ENCODE measurements at regions not wholly inside any gene's neighbourhood (a gene's known extent, or its start where the extent isn't known, plus 50 kb on each side); places are given as distances from the start of the nearest gene placed in this dataset.

- no peak for DNase-seq (ENCODE audit: low read depth in 1 of 2, low spot score in 2 of 2)
- Histone ChIP-seq H3K4me3 (no peak overlapping the region), H3K9me3 (replicated peaks) (no peaks in the 10 kb centered on the region), H3K27ac (no peak overlapping the region), H3K36me3 (no peaks in the 10 kb centered on the region), H3K27me3 (replicated peaks) (no peaks in the 10 kb centered on the region), H3K4me1 (replicated peaks) (no peaks in the 10 kb centered on the region)
Measured at GRCh38 chr9:108150736-108151586, 661.4 kb upstream of the KLF4 start.

DNA sequence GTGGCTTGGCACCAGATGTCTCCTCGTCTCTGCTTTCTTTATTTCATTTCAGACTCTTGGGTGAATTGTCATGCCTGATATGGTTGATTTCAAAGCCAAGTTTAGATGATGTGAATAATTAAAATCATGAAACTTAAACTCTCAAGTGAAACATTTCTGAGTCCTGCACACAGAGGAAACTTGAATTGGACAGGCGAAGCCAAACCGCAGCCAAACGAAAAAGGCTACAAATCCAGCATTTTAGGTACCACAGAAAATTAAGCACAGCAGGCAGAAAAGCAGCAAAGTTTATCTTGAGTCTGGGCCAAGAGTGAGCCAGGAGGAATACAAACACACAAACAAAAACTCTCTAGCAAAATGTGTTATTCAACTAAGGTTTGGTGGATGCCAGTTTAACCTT, 659.8 kb upstream of the KLF4 start:
- no peak for DNase-seq (ENCODE audit: low read depth in 1 of 2, low spot score in 2 of 2)
- Histone ChIP-seq H3K36me3 (no peaks in the 10 kb centered on the region), H3K27me3 (replicated peaks) (no peaks in the 10 kb centered on the region), H3K27ac (no peak overlapping the region), H3K9me3 (replicated peaks) (no peaks in the 10 kb centered on the region), H3K4me1 (replicated peaks) (no peaks in the 10 kb centered on the region), H3K4me3 (no peak overlapping the region)

- Histone ChIP-seq H3K4me3 (no peak overlapping the region), H3K27me3 (replicated peaks) (no peaks in the 10 kb centered on the region), H3K4me1 (replicated peaks) (no peaks in the 10 kb centered on the region), H3K27ac (no peak overlapping the region), H3K36me3 (no peaks in the 10 kb centered on the region), H3K9me3 (replicated peaks) (no peaks in the 10 kb centered on the region)
- DNase-seq (ENCODE audit: low read depth in 1 of 2, low spot score in 2 of 2), result peak in 1 of 2 experiments; percentile 11
Measured at GRCh38 chr9:108142504-108143201, 653.1 kb upstream of the KLF4 start.

DNA sequence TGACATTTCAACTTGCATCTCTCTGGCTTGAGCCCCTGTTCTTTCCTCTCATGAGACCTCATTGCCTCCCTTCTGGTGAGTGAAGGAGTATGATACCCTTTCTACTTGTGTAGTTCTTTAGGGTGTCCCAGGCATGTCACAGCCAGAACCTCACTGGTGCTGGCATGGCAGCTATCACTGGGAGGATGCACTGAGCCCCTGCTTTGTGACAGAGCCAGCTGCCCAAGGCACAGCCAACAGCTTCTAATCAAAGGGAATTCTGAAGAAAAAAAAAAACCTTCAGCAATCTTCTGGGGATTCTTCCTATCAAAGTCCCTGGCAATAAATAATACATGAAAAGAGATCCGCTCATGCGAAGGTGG, 652.6 kb upstream of the KLF4 start:
- Histone ChIP-seq H3K27me3 (replicated peaks) (no peaks in the 10 kb centered on the region), H3K9me3 (replicated peaks) (no peaks in the 10 kb centered on the region), H3K4me1 (replicated peaks) (no peaks in the 10 kb centered on the region), H3K4me3 (no peak overlapping the region), H3K27ac (no peak overlapping the region), H3K36me3 (no peaks in the 10 kb centered on the region)
- DNase-seq (ENCODE audit: low read depth in 1 of 2, low spot score in 2 of 2), result no peak

DNA sequence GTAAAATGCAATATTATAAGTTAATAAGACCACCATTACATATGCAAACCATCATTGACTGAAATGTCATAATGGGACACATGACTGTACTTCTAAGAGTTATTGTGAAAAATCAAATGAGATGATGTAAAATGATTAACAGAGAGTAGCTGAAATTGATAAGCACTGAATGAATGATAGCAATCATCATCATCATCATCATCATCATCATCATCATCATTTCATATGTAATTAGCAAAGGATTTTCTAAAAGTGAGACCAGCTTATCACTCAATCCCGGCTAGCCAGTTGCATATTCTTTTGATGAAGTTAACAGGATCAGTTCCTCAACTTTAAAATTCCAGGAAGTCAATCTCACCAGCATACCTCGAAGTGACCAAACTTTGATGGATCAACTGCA, 650.3 kb upstream of the KLF4 start:
- Histone ChIP-seq H3K27ac (no peak overlapping the region), H3K4me3 (no peak overlapping the region), H3K4me1 (replicated peaks) (no peaks in the 10 kb centered on the region), H3K9me3 (replicated peaks) (no peaks in the 10 kb centered on the region), H3K36me3 (no peaks in the 10 kb centered on the region), H3K27me3 (replicated peaks) (no peaks in the 10 kb centered on the region)
- DNase-seq (ENCODE audit: low read depth in 1 of 2, low spot score in 2 of 2), result no peak

DNA sequence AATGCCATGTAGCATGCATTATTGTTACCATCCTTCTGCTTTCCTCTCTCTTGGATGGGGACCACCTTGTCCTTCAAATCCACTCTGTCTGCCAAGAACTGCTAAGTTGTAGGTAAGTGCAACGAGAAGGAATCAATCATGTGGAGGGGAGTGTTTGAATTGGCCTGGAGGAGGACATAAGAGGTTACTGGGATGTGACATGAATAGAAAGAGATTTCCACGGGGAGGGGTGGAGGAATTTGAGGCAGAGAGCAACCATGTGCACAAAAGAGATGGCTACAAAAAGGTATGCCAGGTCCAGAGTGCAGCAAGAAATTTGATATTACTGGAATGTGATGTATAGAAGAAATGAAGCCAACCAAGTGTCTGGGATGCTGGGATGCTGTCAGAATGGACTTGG, 648.9 kb upstream of the KLF4 start:
- Histone ChIP-seq H3K27me3 (replicated peaks) (no peaks in the 10 kb centered on the region), H3K4me1 (replicated peaks) (no peaks in the 10 kb centered on the region), H3K36me3 (no peaks in the 10 kb centered on the region), H3K27ac (no peak overlapping the region), H3K4me3 (no peak overlapping the region), H3K9me3 (replicated peaks) (no peaks in the 10 kb centered on the region)
- no peak for DNase-seq (ENCODE audit: low read depth in 1 of 2, low spot score in 2 of 2)

GRCh38 chr9:108136656-108137055, 647.1 kb upstream of the KLF4 start:
- DNase-seq (ENCODE audit: low read depth in 1 of 2, low spot score in 2 of 2), result no peak
- Histone ChIP-seq H3K4me1 (replicated peaks) (no peaks in the 10 kb centered on the region), H3K36me3 (no peaks in the 10 kb centered on the region), H3K4me3 (no peak overlapping the region), H3K9me3 (replicated peaks) (no peaks in the 10 kb centered on the region), H3K27me3 (replicated peaks) (no peaks in the 10 kb centered on the region), H3K27ac (no peak overlapping the region)

GRCh38 chr9:108134486-108135128, 645.0 kb upstream of the KLF4 start:
- Histone ChIP-seq H3K27ac (no peak overlapping the region), H3K4me3 (no peak overlapping the region), H3K9me3 (replicated peaks) (no peaks in the 10 kb centered on the region), H3K36me3 (no peaks in the 10 kb centered on the region), H3K27me3 (replicated peaks) (no peaks in the 10 kb centered on the region), H3K4me1 (replicated peaks) (no peaks in the 10 kb centered on the region)
- DNase-seq (ENCODE audit: low read depth in 1 of 2, low spot score in 2 of 2), result no peak

DNA sequence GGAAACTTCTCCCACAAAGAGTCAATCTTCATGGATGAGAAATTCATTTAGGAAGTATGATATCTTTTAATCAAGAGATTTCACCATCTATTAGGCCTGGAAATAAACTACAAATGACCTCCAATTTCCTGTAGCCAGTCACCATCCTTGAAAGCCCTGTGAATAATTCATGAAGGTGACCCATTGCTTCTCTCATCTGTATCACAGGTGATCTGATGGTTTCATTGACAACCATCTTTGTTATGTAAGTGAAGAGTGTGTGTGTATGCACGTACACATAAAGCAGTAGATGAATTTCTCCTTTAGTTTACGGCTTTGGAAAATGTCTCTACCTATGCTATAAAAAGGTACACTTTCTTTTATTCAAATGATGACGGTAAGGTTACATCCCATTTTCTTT, 644.1 kb upstream of the KLF4 start:
- Histone ChIP-seq H3K27me3 (replicated peaks) (no peaks in the 10 kb centered on the region), H3K9me3 (replicated peaks) (no peaks in the 10 kb centered on the region), H3K4me1 (replicated peaks) (no peaks in the 10 kb centered on the region), H3K4me3 (no peak overlapping the region), H3K36me3 (no peaks in the 10 kb centered on the region), H3K27ac (no peak overlapping the region)
- no peak for DNase-seq (ENCODE audit: low read depth in 1 of 2, low spot score in 2 of 2)

- H3K27me3 ChIP-seq (replicated peaks), result no peaks in the 10 kb centered on the region
- no peak for DNase-seq (ENCODE audit: low read depth in 1 of 2, low spot score in 2 of 2)
- no peaks in the 10 kb centered on the region for H3K36me3 ChIP-seq
- no peak overlapping the region for H3K4me3 ChIP-seq
- H3K9me3 ChIP-seq (replicated peaks), result no peaks in the 10 kb centered on the region
- no peak overlapping the region for H3K27ac ChIP-seq
- no peaks in the 10 kb centered on the region for H3K4me1 ChIP-seq (replicated peaks)
Measured at GRCh38 chr9:108133101-108133500, 643.5 kb upstream of the KLF4 start.

DNA sequence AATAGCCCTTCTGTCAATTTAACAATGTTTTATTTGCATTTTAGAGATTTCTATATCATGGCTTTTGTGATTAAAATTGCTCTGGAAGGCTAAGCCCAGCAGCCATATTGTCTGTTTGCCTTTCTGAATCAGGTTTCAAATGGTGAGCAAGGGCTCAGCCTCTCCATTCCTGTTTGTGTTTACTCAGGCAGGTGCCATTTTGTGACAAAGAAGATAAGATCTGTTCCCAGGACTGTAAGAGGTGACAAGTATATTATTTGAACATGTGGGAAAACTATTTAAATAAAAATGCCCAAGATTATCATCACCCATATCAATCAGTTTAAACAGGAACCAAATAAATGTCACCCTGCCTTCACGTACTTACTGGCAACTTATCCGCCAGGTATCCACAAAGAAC, 641.3 kb upstream of the KLF4 start:
- Histone ChIP-seq H3K36me3 (no peaks in the 10 kb centered on the region), H3K4me1 (replicated peaks) (no peaks in the 10 kb centered on the region)

DNA sequence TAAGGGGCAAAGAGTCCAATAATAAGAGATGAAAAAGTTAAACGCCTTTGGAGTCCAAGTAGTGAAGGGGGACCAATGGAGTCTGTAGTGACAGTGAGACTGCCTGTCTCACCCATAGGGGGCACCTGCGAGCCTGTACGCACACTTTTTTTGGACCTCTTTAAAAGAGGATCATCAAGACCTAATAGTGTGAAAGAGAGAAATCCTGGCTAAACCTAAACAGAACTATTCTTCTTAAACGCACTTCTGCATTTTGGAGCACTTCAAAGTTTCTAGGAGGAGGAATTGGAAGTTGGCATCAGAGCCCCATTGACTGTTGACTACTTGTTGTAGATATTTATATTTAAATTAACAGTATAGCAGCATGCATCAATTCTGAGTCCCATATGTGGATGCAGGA, 636.1 kb upstream of the KLF4 start:
- Histone ChIP-seq H3K4me1 (replicated peaks) (no peaks in the 10 kb centered on the region), H3K9me3 (replicated peaks) (no peaks in the 10 kb centered on the region), H3K27me3 (replicated peaks) (no peaks in the 10 kb centered on the region), H3K4me3 (no peak overlapping the region), H3K27ac (no peak overlapping the region), H3K36me3 (no peaks in the 10 kb centered on the region)
- no peak for DNase-seq (ENCODE audit: low read depth in 1 of 2, low spot score in 2 of 2)

More for the DNA sequence above, 641.3 kb upstream of the KLF4 start:
- Histone ChIP-seq H3K4me3 (no peak overlapping the region), H3K9me3 (replicated peaks) (no peaks in the 10 kb centered on the region), H3K27ac (no peak overlapping the region), H3K27me3 (replicated peaks) (no peaks in the 10 kb centered on the region)
- DNase-seq (ENCODE audit: low read depth in 1 of 2, low spot score in 2 of 2), result no peak

- Histone ChIP-seq H3K9me3 (replicated peaks) (no peaks in the 10 kb centered on the region), H3K4me3 (no peak overlapping the region), H3K36me3 (no peaks in the 10 kb centered on the region), H3K27ac (no peak overlapping the region), H3K27me3 (replicated peaks) (no peaks in the 10 kb centered on the region), H3K4me1 (replicated peaks) (no peaks in the 10 kb centered on the region)
- no peak for DNase-seq (ENCODE audit: low read depth in 1 of 2, low spot score in 2 of 2)
Measured at GRCh38 chr9:108119530-108120113, 630.1 kb upstream of the KLF4 start.

DNA sequence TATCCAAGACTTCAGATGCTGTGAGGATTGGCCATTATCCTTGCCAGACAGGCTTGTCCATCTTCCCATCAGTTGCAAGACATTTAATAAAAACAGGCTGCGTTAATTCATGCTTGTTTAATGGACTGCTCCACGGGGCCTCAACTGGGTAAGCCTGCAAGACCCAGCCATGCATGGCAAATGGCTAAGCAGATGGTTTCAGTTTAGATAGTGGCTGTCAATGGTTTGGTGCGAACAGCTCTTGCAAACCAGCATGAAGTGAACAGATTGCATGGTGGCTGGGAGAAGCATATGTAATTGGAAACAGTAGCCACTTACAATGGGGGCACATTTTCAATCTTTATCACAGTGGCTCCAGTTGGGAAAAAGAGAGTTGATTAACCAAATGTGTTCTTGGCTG, 628.2 kb upstream of the KLF4 start:
- no peaks in the 10 kb centered on the region for H3K36me3 ChIP-seq
- no peaks in the 10 kb centered on the region for H3K27me3 ChIP-seq (replicated peaks)
- DNase-seq (ENCODE audit: low read depth in 1 of 2, low spot score in 2 of 2), result no peak
- no peaks in the 10 kb centered on the region for H3K9me3 ChIP-seq (replicated peaks)
- H3K4me1 ChIP-seq (replicated peaks), result no peaks in the 10 kb centered on the region
- H3K4me3 ChIP-seq, result no peak overlapping the region
- H3K27ac ChIP-seq, result no peak overlapping the region
